ENCODE measurements at regions not wholly inside any gene's neighbourhood (a gene's known extent, or its start where the extent isn't known, plus 50 kb on each side); places are given as distances from the start of the nearest gene placed in this dataset.

GRCh38 chr16:66198641-66199040, 167.8 kb upstream of the CDH5 start:
- no peak for TF ChIP-seq POLR2A (IDR thresholded peaks at IDR 0.05; ENCODE audit: low read depth, low read length)
- no peak for TF ChIP-seq POLR2AphosphoS5 (IDR thresholded peaks at IDR 0.05; ENCODE audit: low read depth, low read length)
- TF ChIP-seq TAF1 (IDR thresholded peaks at IDR 0.05; ENCODE audit: low read depth, low read length): no peak
- no peak for TF ChIP-seq SPI1 (IDR thresholded peaks at IDR 0.05; ENCODE audit: low read depth, low read length)
- no peak for TF ChIP-seq PAX5 (IDR thresholded peaks at IDR 0.05; ENCODE audit: insufficient read depth, low read length, severe bottlenecking)
- no peak for TF ChIP-seq POU2F2 (IDR thresholded peaks at IDR 0.05; ENCODE audit: low read depth, low read length)
